GM18502 (cell line): ENCODE measurements at regions not wholly inside any gene's neighbourhood (a gene's known extent, or its start where the extent isn't known, plus 50 kb on each side); places are given as distances from the start of the nearest gene placed in this dataset.
"Not testable (repeated sequence)": the region's sequence is repeated elsewhere in the genome, so short reads cannot be mapped to it uniquely, and the experiment has no call there.

ENCODE experiments used
- ATAC-seq: cut with Tn5 transposase; IDR thresholded peaks from one replicate; pipeline ENCODE4 v1.9.1; 2021; ENCODE audit warnings: mild to moderate bottlenecking; ENCODE audit not compliant: unreplicated experiment, poor library complexity

- ATAC-seq, result no peak
Observed at GRCh38 chr4:103499094-103499493, 220.7 kb downstream of the TACR3 start.

GRCh38 chr4:103498161-103499070 is 221.4 kb downstream of the TACR3 start:
- peak; percentile 89 for ATAC-seq

- peak; percentile 49 for ATAC-seq
Observed at GRCh38 chr4:103497692-103498091, 222.1 kb downstream of the TACR3 start.

- peak; percentile 22 for ATAC-seq
Observed at GRCh38 chr4:103496800-103497199, 223.0 kb downstream of the TACR3 start.

GRCh38 chr4:103493450-103494159 is 226.2 kb downstream of the TACR3 start:
- ATAC-seq, result no peak

GRCh38 chr4:103485296-103485695 is 234.5 kb downstream of the TACR3 start:
- not testable (repeated sequence) for ATAC-seq

- no peak for ATAC-seq
Observed at GRCh38 chr4:103484521-103484920, 235.3 kb downstream of the TACR3 start.

GRCh38 chr4:103482893-103483292 is 236.9 kb downstream of the TACR3 start:
- no peak for ATAC-seq

GRCh38 chr4:103482471-103482870 is 237.3 kb downstream of the TACR3 start:
- ATAC-seq, result no peak

GRCh38 chr4:103478734-103479133 is 241.1 kb downstream of the TACR3 start:
- ATAC-seq, result peak; percentile 50

GRCh38 chr4:103478210-103478609 is 241.6 kb downstream of the TACR3 start:
- peak; percentile 14 for ATAC-seq

- ATAC-seq, result no peak
Observed at GRCh38 chr4:103457566-103457965, 259.4 kb upstream of the CENPE start.

- no peak for ATAC-seq
Observed at GRCh38 chr4:103451341-103451740, 253.2 kb upstream of the CENPE start.

- ATAC-seq, result no peak
Observed at GRCh38 chr4:103450693-103451092, 252.6 kb upstream of the CENPE start.

- ATAC-seq, result no peak
Observed at GRCh38 chr4:103449296-103450023, 251.3 kb upstream of the CENPE start.

- no peak for ATAC-seq
Observed at GRCh38 chr4:103445377-103445776, 247.2 kb upstream of the CENPE start.

- ATAC-seq, result no peak
Observed at GRCh38 chr4:103443324-103443723, 245.2 kb upstream of the CENPE start.

GRCh38 chr4:103429283-103429682 is 231.1 kb upstream of the CENPE start:
- ATAC-seq, result peak; percentile 85

GRCh38 chr4:103425406-103425805 is 227.3 kb upstream of the CENPE start:
- ATAC-seq, result no peak

GRCh38 chr4:103424853-103425252 is 226.7 kb upstream of the CENPE start:
- no peak for ATAC-seq

- no peak for ATAC-seq
Observed at GRCh38 chr4:103423261-103423660, 225.1 kb upstream of the CENPE start.
